Lung (tissue), 11 donors: ENCODE measurements at regions not wholly inside any gene's neighbourhood (a gene's known extent, or its start where the extent isn't known, plus 50 kb on each side); places are given as distances from the start of the nearest gene placed in this dataset.

Source experiments
- ATAC-seq: fragments of 200-7000 bp; cut with Tn5 transposase; one replicate; pipeline ENCODE4 v1.9.1; 2020; ENCODE audit warnings: moderate number of reproducible peaks; ENCODE audit not compliant: insufficient read depth, low FRiP score
- DNase-seq, 3 donors: peaks; one replicate each; pipeline ENCODE4 v3.0.0-alpha.2; 2013 to 2017
- H3K27ac ChIP-seq, 2 donors: one replicate each; pipeline ENCODE4 v1.5.1; 2013; ENCODE audit warnings: mild to moderate bottlenecking in 2 of 2, moderate library complexity in 2 of 2, control low read depth in 1 of 2, inconsistent platforms in 1 of 2, low read depth in 1 of 2, low read length in 1 of 2
- H3K27me3 ChIP-seq, 3 donors: one replicate each; pipeline ENCODE4 v1.5.1; 2013; ENCODE audit warnings: low read length in 2 of 3; ENCODE audit not compliant: control insufficient read depth in 3 of 3, insufficient read depth in 3 of 3
- H3K36me3 ChIP-seq, 4 donors: one replicate each; pipeline ENCODE4 v1.5.1; 2013; ENCODE audit warnings: low read length in 4 of 4, mild to moderate bottlenecking in 1 of 4, moderate library complexity in 1 of 4; ENCODE audit not compliant: control insufficient read depth in 4 of 4, insufficient read depth in 4 of 4
- H3K4me1 ChIP-seq, 5 donors: one replicate each; pipeline ENCODE4 v1.5.1; 2013; ENCODE audit warnings: low read length in 5 of 5, mild to moderate bottlenecking in 2 of 5, moderate library complexity in 1 of 5; ENCODE audit not compliant: control insufficient read depth in 5 of 5, insufficient read depth in 5 of 5
- H3K4me3 ChIP-seq: one replicate; pipeline ENCODE4 v1.5.1; 2013; ENCODE audit warnings: mild to moderate bottlenecking, control low read depth, moderate library complexity
- H3K9ac ChIP-seq, 2 donors: one replicate each; pipeline ENCODE4 v1.5.1; 2013; ENCODE audit warnings: low read length in 2 of 2, control low read depth in 1 of 2; ENCODE audit not compliant: insufficient read depth in 1 of 2
- H3K9me3 ChIP-seq, 4 donors: one replicate each; pipeline ENCODE4 v1.5.1; 2013; ENCODE audit warnings: low read length in 3 of 4, mild to moderate bottlenecking in 1 of 4, moderate library complexity in 1 of 4; ENCODE audit not compliant: control insufficient read depth in 4 of 4, insufficient read depth in 3 of 4
- CTCF ChIP-seq: IDR thresholded peaks from 2 replicates; pipeline ENCODE4 v1.5.1; 2012; ENCODE audit warnings: mild to moderate bottlenecking; ENCODE audit errors: control extremely low read depth, extremely low read depth
- WGBS, 2 donors: extraction: QIAGEN DNeasy Blood & Tissue Kit; methylation state at CpG; one replicate each; pipeline ENCODE4 v1.1.7; 2013; 5-methylcytosine and 5-hydroxymethylcytosine counted together
- donor health status: control.
- donor health status: control.
- donor health status: Bipolar disorder and iron deficiency.
- donor health status: healthy.
- donor health status: DM: yes; HTN: yes; CAD: no.

- Histone ChIP-seq H3K4me3 (no peak overlapping the region), H3K9ac (no peak overlapping the region), H3K27ac (no peak overlapping the region), H3K27me3 (no peaks in the 10 kb centered on the region), H3K36me3 (no peaks in the 10 kb centered on the region), H3K9me3 (no peaks in the 10 kb centered on the region), H3K4me1 (no peaks in the 10 kb centered on the region)
- TF ChIP-seq CTCF: no peak
- ATAC-seq (no peak), DNase-seq (no peak)
- WGBS, 2 donors: 88 to 94% methylated on average over 2 of the region's 2 CpGs
These were observed 1054.4 kb downstream of the AMY1C start for GRCh38 chr1:104804147-104804546.

- Histone ChIP-seq H3K9me3 (no peaks in the 10 kb centered on the region), H3K27ac (no peak overlapping the region), H3K9ac (no peak overlapping the region), H3K27me3 (no peaks in the 10 kb centered on the region), H3K36me3 (no peaks in the 10 kb centered on the region), H3K4me1 (no peaks in the 10 kb centered on the region), H3K4me3 (no peak overlapping the region)
- 76 to 88% methylated on average over 2 of the region's 2 CpGs for WGBS, 2 donors
- no peak for TF ChIP-seq CTCF
- no peak for DNase-seq
- no peak for ATAC-seq
These were observed 1057.9 kb downstream of the AMY1C start for GRCh38 chr1:104807590-104807989.

DNA sequence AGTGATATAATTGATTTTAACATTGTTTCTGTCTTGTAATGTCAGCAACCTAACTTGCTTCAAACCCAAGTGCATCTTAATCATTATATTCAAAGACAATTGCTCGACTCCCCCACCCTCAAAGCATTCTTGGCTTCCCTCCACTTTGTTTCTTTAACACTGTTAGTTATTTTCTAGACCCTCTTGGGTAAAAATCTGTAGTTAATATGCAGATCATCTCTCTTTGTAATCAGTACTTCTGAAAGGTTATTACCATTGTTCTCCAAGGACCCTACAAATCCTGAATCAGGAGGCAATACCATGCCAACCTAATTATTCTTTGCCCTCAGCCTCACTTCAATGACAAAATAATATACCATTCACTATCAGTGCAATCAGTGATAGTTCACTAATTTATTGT, 1075.7 kb downstream of the AMY1C start:
- no peak for DNase-seq
- H3K27me3 ChIP-seq: no peaks in the 10 kb centered on the region
- H3K9me3 ChIP-seq: no peaks in the 10 kb centered on the region
- TF ChIP-seq CTCF: no peak
- no peaks in the 10 kb centered on the region for H3K36me3 ChIP-seq
- H3K4me3 ChIP-seq: no peak overlapping the region
- H3K4me1 ChIP-seq: no peaks in the 10 kb centered on the region
- WGBS, 2 donors: 43 to 67% methylated on average over 1 of the region's 1 CpG
- ATAC-seq: no peak
- no peak overlapping the region for H3K27ac ChIP-seq
- H3K9ac ChIP-seq: no peak overlapping the region

GRCh38 chr1:104830534-104830933, 1080.8 kb downstream of the AMY1C start:
- H3K27ac ChIP-seq: no peak overlapping the region
- no peak for TF ChIP-seq CTCF
- DNase-seq: no peak
- 90 to 96% methylated on average over 2 of the region's 2 CpGs for WGBS, 2 donors
- H3K9ac ChIP-seq: no peak overlapping the region
- no peaks in the 10 kb centered on the region for H3K9me3 ChIP-seq
- H3K4me1 ChIP-seq: no peaks in the 10 kb centered on the region
- H3K4me3 ChIP-seq: no peak overlapping the region
- no peak for ATAC-seq
- H3K27me3 ChIP-seq: no peaks in the 10 kb centered on the region
- no peaks in the 10 kb centered on the region for H3K36me3 ChIP-seq
